ENCODE measurements at regions not wholly inside any gene's neighbourhood (a gene's known extent, or its start where the extent isn't known, plus 50 kb on each side); places are given as distances from the start of the nearest gene placed in this dataset.

DNA sequence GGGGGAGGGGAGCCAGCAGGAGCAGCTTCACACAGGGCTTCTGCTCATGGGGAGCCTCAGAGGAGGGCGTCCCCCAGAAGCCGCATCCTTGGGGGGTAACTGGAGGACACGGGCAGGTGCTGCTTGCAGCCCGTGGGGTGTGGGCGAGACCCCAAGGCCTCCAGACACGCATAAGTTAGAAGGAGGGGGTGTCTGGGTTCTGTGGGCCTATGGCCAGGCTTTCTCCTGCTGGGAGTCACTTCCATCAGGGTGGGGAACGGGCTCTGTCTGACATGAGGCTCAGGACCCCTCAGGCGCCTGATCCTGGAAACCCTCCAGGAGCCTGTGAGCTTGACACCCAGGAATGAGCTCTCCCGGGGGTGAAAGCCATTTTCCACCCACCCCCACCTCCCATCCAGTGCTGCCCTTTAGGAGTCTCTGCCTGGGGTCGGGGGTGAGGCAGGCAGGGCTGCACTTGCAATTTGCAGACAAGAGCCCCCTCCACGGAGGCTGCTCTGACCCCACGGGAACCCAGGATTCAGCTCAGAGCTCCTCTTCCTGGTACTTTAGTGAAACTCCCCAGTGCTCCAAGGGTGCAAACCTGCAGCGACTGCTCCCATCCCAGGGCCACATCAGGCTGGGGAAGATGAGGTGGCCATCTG, 325.7 kb downstream of the ADGRD1 start:
- Histone ChIP-seq H3K36me3 (ENCODE audit: insufficient read depth in 1 of 2, low read depth in 1 of 2) (no peaks in the 10 kb centered on the region), H3K4me3 (no peak overlapping the region), H3K27ac (no peak overlapping the region), H3K27me3 (ENCODE audit: insufficient read depth in 3 of 3, low read length in 2 of 3) (peaks cover 0 to 8% (median 0%) of the 10 kb centered on the region in 3 donors), H3K9me3 (no peaks in the 10 kb centered on the region), H3K4me1 (no peaks in the 10 kb centered on the region)
- 63 to 68% (median 65%) methylated on average over 12 to 13 of the region's 13 CpGs for WGBS, 3 donors
- intact Hi-C loops (cut with DNase I), result no loop called here
- DNase-seq, result peak in 1 of 2 donors; percentile 35
- no peak for ATAC-seq
- TF ChIP-seq, protein P1, sequence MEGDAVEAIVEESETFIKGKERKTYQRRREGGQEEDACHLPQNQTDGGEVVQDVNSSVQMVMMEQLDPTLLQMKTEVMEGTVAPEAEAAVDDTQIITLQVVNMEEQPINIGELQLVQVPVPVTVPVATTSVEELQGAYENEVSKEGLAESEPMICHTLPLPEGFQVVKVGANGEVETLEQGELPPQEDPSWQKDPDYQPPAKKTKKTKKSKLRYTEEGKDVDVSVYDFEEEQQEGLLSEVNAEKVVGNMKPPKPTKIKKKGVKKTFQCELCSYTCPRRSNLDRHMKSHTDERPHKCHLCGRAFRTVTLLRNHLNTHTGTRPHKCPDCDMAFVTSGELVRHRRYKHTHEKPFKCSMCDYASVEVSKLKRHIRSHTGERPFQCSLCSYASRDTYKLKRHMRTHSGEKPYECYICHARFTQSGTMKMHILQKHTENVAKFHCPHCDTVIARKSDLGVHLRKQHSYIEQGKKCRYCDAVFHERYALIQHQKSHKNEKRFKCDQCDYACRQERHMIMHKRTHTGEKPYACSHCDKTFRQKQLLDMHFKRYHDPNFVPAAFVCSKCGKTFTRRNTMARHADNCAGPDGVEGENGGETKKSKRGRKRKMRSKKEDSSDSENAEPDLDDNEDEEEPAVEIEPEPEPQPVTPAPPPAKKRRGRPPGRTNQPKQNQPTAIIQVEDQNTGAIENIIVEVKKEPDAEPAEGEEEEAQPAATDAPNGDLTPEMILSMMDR (IDR thresholded peaks at IDR 0.05), result no peak

DNA sequence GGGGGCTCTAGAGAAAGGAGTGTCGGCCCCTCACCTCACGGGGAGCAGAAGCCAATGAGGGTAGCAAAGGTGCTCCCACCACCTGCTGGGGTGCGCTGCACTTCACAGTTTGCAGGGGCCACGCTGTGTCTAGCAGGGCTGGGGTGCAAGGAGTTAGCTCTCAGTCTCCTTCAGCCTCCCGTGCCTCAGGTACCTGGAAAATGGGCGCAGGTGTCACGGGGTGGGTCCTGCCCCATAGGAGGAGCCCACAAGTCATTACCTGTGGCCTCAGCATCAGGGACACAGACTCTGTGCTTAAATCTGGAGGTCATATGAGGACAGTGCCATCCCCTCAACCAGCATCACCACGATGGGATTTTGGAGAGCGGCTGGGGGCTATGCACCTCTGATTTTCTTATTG, 326.7 kb downstream of the ADGRD1 start:
- TF ChIP-seq, protein P1 (IDR thresholded peaks at IDR 0.05), result no peak
- H3K4me1 ChIP-seq, result no peaks in the 10 kb centered on the region
- H3K27me3 ChIP-seq (ENCODE audit: insufficient read depth in 3 of 3, low read length in 2 of 3), result peaks cover 0 to 7% (median 0%) of the 10 kb centered on the region in 3 donors
- no peak overlapping the region for H3K27ac ChIP-seq
- intact Hi-C loops (cut with DNase I), result no loop called here
- 74 to 82% (median 79%) methylated on average over 9 of the region's 9 CpGs for WGBS, 3 donors
- DNase-seq (no peak), ATAC-seq (no peak)
- no peaks in the 10 kb centered on the region for H3K36me3 ChIP-seq (ENCODE audit: insufficient read depth in 1 of 2, low read depth in 1 of 2)
- no peak overlapping the region for H3K4me3 ChIP-seq
- H3K9me3 ChIP-seq, result no peaks in the 10 kb centered on the region

GRCh38 chr12:131281016-131281415, 327.3 kb downstream of the ADGRD1 start:
- TF ChIP-seq, protein P1 (IDR thresholded peaks at IDR 0.05), result no peak

GRCh38 chr12:131282292-131283080, 328.8 kb downstream of the ADGRD1 start:
- WGBS, 3 donors, result 83 to 86% (median 86%) methylated on average over 28 to 33 of the region's 33 CpGs
- no peak for DNase-seq

More at GRCh38 chr12:131281016-131281415, 327.3 kb downstream of the ADGRD1 start:
- no peaks in the 10 kb centered on the region for H3K4me1 ChIP-seq
- H3K9me3 ChIP-seq, result no peaks in the 10 kb centered on the region
- ATAC-seq (no peak), DNase-seq (no peak)
- intact Hi-C loops (cut with DNase I), result no loop called here
- peaks cover 0 to 3% (median 0%) of the 10 kb centered on the region in 3 donors for H3K27me3 ChIP-seq (ENCODE audit: insufficient read depth in 3 of 3, low read length in 2 of 3)
- no peak overlapping the region for H3K27ac ChIP-seq
- no peaks in the 10 kb centered on the region for H3K36me3 ChIP-seq (ENCODE audit: insufficient read depth in 1 of 2, low read depth in 1 of 2)
- 67 to 83% (median 81%) methylated on average over 11 of the region's 11 CpGs for WGBS, 3 donors
- no peak overlapping the region for H3K4me3 ChIP-seq

More at GRCh38 chr12:131282292-131283080, 328.8 kb downstream of the ADGRD1 start:
- Histone ChIP-seq H3K27ac (no peak overlapping the region), H3K4me3 (no peak overlapping the region), H3K4me1 (no peaks in the 10 kb centered on the region), H3K27me3 (ENCODE audit: insufficient read depth in 3 of 3, low read length in 2 of 3) (peaks cover 0 to 3% (median 0%) of the 10 kb centered on the region in 3 donors), H3K9me3 (no peaks in the 10 kb centered on the region), H3K36me3 (ENCODE audit: insufficient read depth in 1 of 2, low read depth in 1 of 2) (no peaks in the 10 kb centered on the region)
- intact Hi-C loops (cut with DNase I), result no loop called here
- ATAC-seq, result no peak
- TF ChIP-seq, protein P1 (IDR thresholded peaks at IDR 0.05), result no peak

All from psoas muscle (tissue), 7 donors.